ENCODE measurements at regions not wholly inside any gene's neighbourhood (a gene's known extent, or its start where the extent isn't known, plus 50 kb on each side); places are given as distances from the start of the nearest gene placed in this dataset.

- Histone ChIP-seq H3K9me3 (replicated peaks; ENCODE audit: control insufficient read depth, insufficient read depth, low read depth, low read length) (no peaks in the 10 kb centered on the region), H3K4me2 (ENCODE audit: insufficient read depth, low read length) (no peak overlapping the region), H2AFZ (ENCODE audit: low read depth, low read length) (no peak overlapping the region), H3K27ac (ENCODE audit: extremely low read depth, low read depth, low read length) (no peak overlapping the region), H3K79me2 (ENCODE audit: control insufficient read depth, insufficient read depth, low read length) (no peaks in the 10 kb centered on the region), H3K9me1 (ENCODE audit: control insufficient read depth, insufficient read depth, low read length) (no peaks in the 10 kb centered on the region), H4K20me1 (replicated peaks; ENCODE audit: control insufficient read depth, insufficient read depth, low read length) (no peaks in the 10 kb centered on the region), H3K27me3 (ENCODE audit: control insufficient read depth in 2 of 2, insufficient read depth in 2 of 2, low read length in 2 of 2) (peaks cover 5 to 14% of the 10 kb centered on the region in 2 experiments; a peak in 4 of 5 replicates), H3K4me1 (replicated peaks in 1 of 2; ENCODE audit: control insufficient read depth in 2 of 2, insufficient read depth in 2 of 2, low read length in 2 of 2) (no peaks in the 10 kb centered on the region), H3K9ac (ENCODE audit: insufficient read depth in 1 of 2, low read depth in 2 of 2, low read length in 2 of 2) (no peak overlapping the region), H3K36me3 (ENCODE audit: control insufficient read depth, insufficient read depth, low read length) (no peaks in the 10 kb centered on the region), H3K4me3 (no peak overlapping the region)
- POLR2A ChIA-PET, result no interaction called here
- intact Hi-C loops (cut with micrococcal nuclease), result no loop called here
- DNase-seq (ENCODE audit: extremely low read depth in 1 of 4, low spot score in 3 of 4), result no peak
- in situ Hi-C loops (cut with MboI), result loop anchor here (25.0 kb wide), 1 partner anchor 667 kb away; no protein-coding TSS in a partner anchor
- no peak for FAIRE-seq
- 0% methylated on average over 2 of the region's 2 CpGs for WGBS (ENCODE audit: insufficient coverage, low coverage, missing lambda C conversion rate)
- CTCF ChIA-PET (ENCODE audit: low intra/inter-chr PET ratio), result no interaction called here
- no TSS peak for BruUV-seq (replicated peaks)
- ATAC-seq, result no peak
- TF ChIP-seq CC2D1A (IDR thresholded peaks at IDR 0.05), result no peak
- TF ChIP-seq KAT7 (CRISPR knock-in tag; IDR thresholded peaks at IDR 0.05; ENCODE audit: borderline replicate concordance), result no peak
- TF ChIP-seq ZNF121 (CRISPR knock-in tag; conservative IDR thresholded peaks at IDR 0.05), result no peak
- no peak for TF ChIP-seq ZBTB1 (CRISPR knock-in tag; IDR thresholded peaks at IDR 0.05; ENCODE audit: borderline replicate concordance, low read depth)
- no peak for TF ChIP-seq SMAD1 (IDR thresholded peaks at IDR 0.05; ENCODE audit: low read depth, low read length, partially characterized antibody)
- TF ChIP-seq ZNF134 (CRISPR knock-in tag; conservative IDR thresholded peaks at IDR 0.05), result no peak
- TF ChIP-seq YY1 (IDR thresholded peaks at IDR 0.05; ENCODE audit: borderline replicate concordance in 1 of 3, control insufficient read depth in 1 of 3, extremely low read depth in 1 of 3, insufficient read depth in 3 of 3, insufficient read length in 1 of 3, insufficient replicate concordance in 2 of 3, low read depth in 1 of 3, low read length in 2 of 3), result no peak
- TF ChIP-seq SOX6 (IDR thresholded peaks at IDR 0.05), result no peak
- TF ChIP-seq, protein P1, sequence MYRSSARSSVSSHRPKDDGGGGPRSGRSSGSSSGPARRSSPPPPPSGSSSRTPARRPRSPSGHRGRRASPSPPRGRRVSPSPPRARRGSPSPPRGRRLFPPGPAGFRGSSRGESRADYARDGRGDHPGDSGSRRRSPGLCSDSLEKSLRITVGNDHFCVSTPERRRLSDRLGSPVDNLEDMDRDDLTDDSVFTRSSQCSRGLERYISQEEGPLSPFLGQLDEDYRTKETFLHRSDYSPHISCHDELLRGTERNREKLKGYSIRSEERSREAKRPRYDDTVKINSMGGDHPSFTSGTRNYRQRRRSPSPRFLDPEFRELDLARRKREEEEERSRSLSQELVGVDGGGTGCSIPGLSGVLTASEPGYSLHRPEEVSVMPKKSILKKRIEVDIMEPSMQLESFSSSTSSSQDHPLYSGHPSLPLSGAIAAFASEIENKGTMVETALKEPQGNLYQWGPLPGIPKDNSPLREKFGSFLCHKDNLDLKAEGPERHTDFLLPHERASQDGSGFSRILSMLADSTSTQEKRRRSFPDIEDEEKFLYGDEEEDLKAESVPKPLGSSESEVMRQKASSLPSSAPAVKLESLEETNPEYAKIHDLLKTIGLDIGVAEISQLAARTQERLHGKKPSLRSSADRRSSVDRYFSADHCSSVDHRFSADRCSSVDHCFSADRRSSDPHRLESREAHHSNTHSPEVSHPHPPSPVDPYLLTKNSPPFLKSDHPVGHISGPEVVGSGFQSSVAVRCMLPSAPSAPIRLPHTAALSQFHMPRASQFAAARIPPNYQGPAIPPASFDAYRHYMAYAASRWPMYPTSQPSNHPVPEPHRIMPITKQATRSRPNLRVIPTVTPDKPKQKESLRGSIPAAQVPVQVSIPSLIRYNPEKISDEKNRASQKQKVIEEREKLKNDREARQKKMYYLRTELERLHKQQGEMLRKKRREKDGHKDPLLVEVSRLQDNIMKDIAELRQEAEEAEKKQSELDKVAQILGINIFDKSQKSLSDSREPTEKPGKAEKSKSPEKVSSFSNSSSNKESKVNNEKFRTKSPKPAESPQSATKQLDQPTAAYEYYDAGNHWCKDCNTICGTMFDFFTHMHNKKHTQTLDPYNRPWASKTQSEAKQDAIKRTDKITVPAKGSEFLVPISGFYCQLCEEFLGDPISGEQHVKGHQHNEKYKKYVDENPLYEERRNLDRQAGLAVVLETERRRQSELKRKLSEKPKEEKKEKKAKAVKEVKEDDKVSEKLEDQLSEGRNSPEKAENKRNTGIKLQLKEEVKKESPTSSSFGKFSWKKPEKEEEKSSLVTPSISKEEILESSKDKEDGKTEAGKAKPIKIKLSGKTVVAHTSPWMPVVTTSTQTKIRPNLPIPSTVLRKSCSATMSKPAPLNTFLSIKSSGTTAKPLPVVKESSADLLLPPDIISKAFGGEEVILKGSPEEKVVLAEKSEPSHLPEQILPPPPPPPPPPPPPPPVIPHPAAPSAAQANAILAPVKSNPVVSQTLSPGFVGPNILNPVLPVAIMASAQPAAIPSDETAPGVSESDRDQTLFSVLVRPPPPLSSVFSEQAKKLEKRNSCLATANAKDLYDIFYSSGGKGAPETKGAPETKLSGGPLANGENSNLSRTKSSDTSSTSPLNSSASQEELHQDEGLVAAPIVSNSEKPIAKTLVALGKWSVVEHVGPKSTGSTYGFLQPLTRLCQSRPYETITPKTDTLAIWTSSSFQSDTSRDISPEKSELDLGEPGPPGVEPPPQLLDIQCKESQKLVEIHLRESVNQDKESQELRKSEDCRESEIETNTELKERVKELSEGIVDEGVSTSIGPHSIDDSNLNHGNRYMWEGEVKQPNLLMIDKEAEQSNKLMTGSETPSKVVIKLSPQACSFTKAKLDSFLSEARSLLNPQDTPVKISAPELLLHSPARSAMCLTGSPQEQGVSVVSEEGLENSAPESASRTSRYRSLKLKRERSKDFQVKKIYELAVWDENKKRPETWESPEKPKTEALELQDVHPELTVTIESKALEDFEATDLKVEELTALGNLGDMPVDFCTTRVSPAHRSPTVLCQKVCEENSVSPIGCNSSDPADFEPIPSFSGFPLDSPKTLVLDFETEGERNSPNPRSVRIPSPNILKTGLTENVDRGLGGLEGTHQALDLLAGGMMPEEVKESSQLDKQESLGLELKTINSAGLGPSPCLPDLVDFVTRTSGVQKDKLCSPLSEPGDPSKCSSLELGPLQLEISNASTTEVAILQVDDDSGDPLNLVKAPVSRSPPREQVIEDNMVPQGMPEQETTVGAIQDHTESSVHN (IDR thresholded peaks at IDR 0.05; ENCODE audit: borderline replicate concordance in 1 of 2, low read depth in 1 of 2), result no peak
- TF ChIP-seq HNRNPUL1 (IDR thresholded peaks at IDR 0.05; ENCODE audit: low read length), result no peak
- no peak for TF ChIP-seq ZBTB12 (CRISPR knock-in tag; IDR thresholded peaks at IDR 0.05)
- no peak for TF ChIP-seq HLTF (IDR thresholded peaks at IDR 0.05)
- no peak for TF ChIP-seq FOXP1 (CRISPR knock-in tag; IDR thresholded peaks at IDR 0.05)
- TF ChIP-seq, protein P2, sequence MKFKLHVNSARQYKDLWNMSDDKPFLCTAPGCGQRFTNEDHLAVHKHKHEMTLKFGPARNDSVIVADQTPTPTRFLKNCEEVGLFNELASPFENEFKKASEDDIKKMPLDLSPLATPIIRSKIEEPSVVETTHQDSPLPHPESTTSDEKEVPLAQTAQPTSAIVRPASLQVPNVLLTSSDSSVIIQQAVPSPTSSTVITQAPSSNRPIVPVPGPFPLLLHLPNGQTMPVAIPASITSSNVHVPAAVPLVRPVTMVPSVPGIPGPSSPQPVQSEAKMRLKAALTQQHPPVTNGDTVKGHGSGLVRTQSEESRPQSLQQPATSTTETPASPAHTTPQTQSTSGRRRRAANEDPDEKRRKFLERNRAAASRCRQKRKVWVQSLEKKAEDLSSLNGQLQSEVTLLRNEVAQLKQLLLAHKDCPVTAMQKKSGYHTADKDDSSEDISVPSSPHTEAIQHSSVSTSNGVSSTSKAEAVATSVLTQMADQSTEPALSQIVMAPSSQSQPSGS (CRISPR knock-in tag; IDR thresholded peaks at IDR 0.05), result no peak
Observed at GRCh38 chr5:68954618-68954910, 139.2 kb upstream of the SLC30A5 start.

All from K562 (cell line).